Fibroblast of skin of back (primary cell): ENCODE measurements at regions not wholly inside any gene's neighbourhood (a gene's known extent, or its start where the extent isn't known, plus 50 kb on each side); places are given as distances from the start of the nearest gene placed in this dataset.
A peak's percentile ranks its signal among the peaks of the same experiment; 100 is the strongest.
"Not testable (repeated sequence)": the region's sequence is repeated elsewhere in the genome, so short reads cannot be mapped to it uniquely, and the experiment has no call there.

Experiments used
- DNase-seq: peaks from one replicate; pipeline ENCODE4 v3.0.0-alpha.2; 2013

GRCh38 chr1:65063025-65063424 is 85.0 kb upstream of the AK4 start:
- no peak for DNase-seq

- DNase-seq, result no peak
Measured at GRCh38 chr1:65064981-65065380, 83.0 kb upstream of the AK4 start.

- DNase-seq, result no peak
Measured at GRCh38 chr1:65065524-65066418, 82.2 kb upstream of the AK4 start.

- DNase-seq, result no peak
Measured at GRCh38 chr1:65066419-65066765, 81.6 kb upstream of the AK4 start.

GRCh38 chr1:65066766-65067490 is 81.1 kb upstream of the AK4 start:
- DNase-seq, result peak; percentile 61

- peak; percentile 73 for DNase-seq
Measured at GRCh38 chr1:65067491-65068201, 80.4 kb upstream of the AK4 start.

- no peak for DNase-seq
Measured at GRCh38 chr1:65068202-65069010, 79.6 kb upstream of the AK4 start.

GRCh38 chr1:65069011-65069565 is 78.9 kb upstream of the AK4 start:
- DNase-seq, result no peak

- no peak for DNase-seq
Measured at GRCh38 chr1:65072845-65073244, 75.2 kb upstream of the AK4 start.

- DNase-seq, result peak; percentile 53
Measured at GRCh38 chr1:65075123-65075976, 72.7 kb upstream of the AK4 start.

GRCh38 chr1:65077369-65077768 is 70.6 kb upstream of the AK4 start:
- no peak for DNase-seq

GRCh38 chr1:65079941-65080340 is 68.1 kb upstream of the AK4 start:
- DNase-seq, result peak; percentile 46

GRCh38 chr1:65082346-65083040 is 65.5 kb upstream of the AK4 start:
- DNase-seq, result no peak

GRCh38 chr1:65083263-65083896 is 64.6 kb upstream of the AK4 start:
- no peak for DNase-seq

GRCh38 chr1:65084066-65084465 is 63.9 kb upstream of the AK4 start:
- no peak for DNase-seq

- DNase-seq, result not testable (repeated sequence)
Measured at GRCh38 chr1:65087519-65087918, 60.5 kb upstream of the AK4 start.

- DNase-seq, result no peak
Measured at GRCh38 chr1:65090406-65090805, 57.6 kb upstream of the AK4 start.

GRCh38 chr1:65092691-65093090 is 55.3 kb upstream of the AK4 start:
- DNase-seq, result no peak

- no peak for DNase-seq
Measured at GRCh38 chr1:65097076-65097475, 50.9 kb upstream of the AK4 start.
